PC-3 (cell line): ENCODE measurements at regions not wholly inside any gene's neighbourhood (a gene's known extent, or its start where the extent isn't known, plus 50 kb on each side); places are given as distances from the start of the nearest gene placed in this dataset.

Experiments
- ATAC-seq: fragments of 200-7000 bp; cut with Tn5 transposase; 2 replicates; pipeline ENCODE4 v1.9.1; 2020; ENCODE audit warnings: mild to moderate bottlenecking, moderate library complexity
- BruUV-seq: library from RNA; stranded (reverse); fragments of 400-500 nt; replicated peaks from 2 replicates; lab custom pipeline; 2021; lab: Mats Ljungman, UMichigan
- CTCF ChIA-PET: fragments of 300-600 bp; sonication (Branson Sonifier 250); formaldehyde crosslinking; loops from one replicate; lab custom pipeline; 2022; ENCODE audit warnings: antibody characterized with exemption; lab: Charles Lee
- POLR2A ChIA-PET: fragments of 300-600 bp; sonication (Branson Sonifier 250); formaldehyde crosslinking; loops from one replicate; lab custom pipeline; 2022; ENCODE audit warnings: antibody characterized with exemption; ENCODE audit not compliant: unreplicated experiment; lab: Charles Lee
- DNase-seq: peaks from one replicate; pipeline ENCODE4 v3.0.0-alpha.2; 2015
- H2AFZ ChIP-seq: fragments of 300-600 bp; sonication (generic); 2 replicates; pipeline ENCODE4 v1.6.0; 2016; ENCODE audit warnings: antibody characterized with exemption, low read length
- H3F3A ChIP-seq: fragments of 300-600 bp; sonication (generic); one replicate; pipeline ENCODE4 v1.6.0; 2017; ENCODE audit warnings: antibody characterized with exemption, low read length, control low read depth, mild to moderate bottlenecking; ENCODE audit not compliant: unreplicated experiment
- H3K27ac ChIP-seq: fragments of 300-600 bp; sonication (generic); 2 replicates; pipeline ENCODE4 v1.5.1; 2016; ENCODE audit warnings: mild to moderate bottlenecking, low read length
- H3K27me3 ChIP-seq: fragments of 300-600 bp; sonication (generic); 2 replicates; pipeline ENCODE4 v1.6.1; 2016; ENCODE audit warnings: low read length, mixed read lengths
- H3K36me3 ChIP-seq: fragments of 300-600 bp; sonication (generic); 2 replicates; pipeline ENCODE4 v1.6.1; 2016; ENCODE audit warnings: low read depth, mixed run types, low read length, mixed read lengths
- H3K4me1 ChIP-seq: fragments of 300-600 bp; sonication (generic); 2 replicates; pipeline ENCODE4 v1.5.1; 2016; ENCODE audit warnings: low read length; ENCODE audit not compliant: insufficient read depth
- H3K4me2 ChIP-seq: fragments of 300-600 bp; sonication (generic); 2 replicates; pipeline ENCODE4 v1.6.0; 2016; ENCODE audit warnings: low read length
- H3K4me3 ChIP-seq: fragments of 300-600 bp; sonication (generic); 2 replicates; pipeline ENCODE4 v1.5.1; 2016; ENCODE audit warnings: mild to moderate bottlenecking, low read length, mixed read lengths
- H3K79me2 ChIP-seq: fragments of 300-600 bp; sonication (generic); 2 replicates; pipeline ENCODE4 v1.6.1; 2017; ENCODE audit warnings: low read length, mixed read lengths
- H3K9ac ChIP-seq: fragments of 300-600 bp; sonication (generic); 2 replicates; pipeline ENCODE4 v1.6.0; 2016; ENCODE audit warnings: mild to moderate bottlenecking, low read length
- H3K9me2 ChIP-seq: fragments of 300-600 bp; sonication (generic); replicated peaks from 2 replicates; pipeline ENCODE4 v1.6.1; 2016; ENCODE audit warnings: mixed run types, low read length, mixed read lengths
- H3K9me3 ChIP-seq: fragments of 300-600 bp; sonication (generic); 2 replicates; pipeline ENCODE4 v1.6.1; 2016; ENCODE audit warnings: low read length, mixed read lengths
- H4K20me1 ChIP-seq: fragments of 300-600 bp; sonication (generic); 2 replicates; pipeline ENCODE4 v1.6.1; 2016; ENCODE audit warnings: low read length, mixed read lengths
- CTCF ChIP-seq: fragments of 300-600 bp; sonication (generic); conservative IDR thresholded peaks from 2 replicates; pipeline ENCODE4 v1.5.1; 2017; ENCODE audit warnings: antibody characterized with exemption, low read depth, mild to moderate bottlenecking, low read length
- EZH2 ChIP-seq: fragments of 300-600 bp; sonication (generic); IDR thresholded peaks from one replicate; pipeline ENCODE4 v1.6.1; 2017; ENCODE audit warnings: antibody characterized with exemption, mild to moderate bottlenecking, low read length; ENCODE audit not compliant: unreplicated experiment
- EZH2phosphoT487 ChIP-seq: fragments of 300-600 bp; sonication (generic); IDR thresholded peaks from 2 replicates; pipeline ENCODE4 v1.6.1; 2018; ENCODE audit warnings: mild to moderate bottlenecking, antibody characterized with exemption, low read length, borderline replicate concordance
- intact Hi-C: fragments of 100-400 bp; cut with micrococcal nuclease; formaldehyde crosslinking; loops from 2 replicates; pipeline ENCODE4 v1.9.0; 2023

- intact Hi-C loops = no loop called here
- CTCF ChIA-PET = no interaction called here
Measured at GRCh38 chr2:109066501-109066900, 62.5 kb upstream of the SH3RF3 start.

GRCh38 chr2:109065391-109065734, 63.6 kb upstream of the SH3RF3 start:
- CTCF ChIA-PET = no interaction called here
- Histone ChIP-seq H3F3A (no peaks in the 10 kb centered on the region), H4K20me1 (no peaks in the 10 kb centered on the region), H2AFZ (no peak overlapping the region), H3K27ac (no peak overlapping the region), H3K27me3 (no peaks in the 10 kb centered on the region), H3K79me2 (no peaks in the 10 kb centered on the region), H3K4me2 (no peak overlapping the region), H3K4me1 (no peaks in the 10 kb centered on the region), H3K36me3 (no peaks in the 10 kb centered on the region), H3K9ac (no peak overlapping the region), H3K9me2 (no peaks in the 10 kb centered on the region), H3K9me3 (no peaks in the 10 kb centered on the region), H3K4me3 (no peak overlapping the region)
- POLR2A ChIA-PET = no interaction called here
- ATAC-seq (no peak), DNase-seq (no peak)
- no TSS peak for BruUV-seq
- TF ChIP-seq EZH2phosphoT487 (no peak), CTCF (no peak), EZH2 (no peak)
- intact Hi-C loops = no loop called here

More at GRCh38 chr2:109066501-109066900, 62.5 kb upstream of the SH3RF3 start:
- BruUV-seq = no TSS peak
- POLR2A ChIA-PET = no interaction called here
- Histone ChIP-seq H3K9me2 (no peaks in the 10 kb centered on the region), H3K27me3 (no peaks in the 10 kb centered on the region), H3K9me3 (no peaks in the 10 kb centered on the region), H3K79me2 (no peaks in the 10 kb centered on the region), H3K27ac (no peak overlapping the region), H3K9ac (no peak overlapping the region), H3K4me2 (no peak overlapping the region), H3K4me1 (no peaks in the 10 kb centered on the region), H3F3A (no peaks in the 10 kb centered on the region), H3K36me3 (no peaks in the 10 kb centered on the region), H4K20me1 (no peaks in the 10 kb centered on the region), H2AFZ (no peak overlapping the region), H3K4me3 (no peak overlapping the region)
- no peak for TF ChIP-seq EZH2phosphoT487
- no peak for TF ChIP-seq EZH2
- TF ChIP-seq CTCF = no peak
- DNase-seq (no peak), ATAC-seq (no peak)

- Histone ChIP-seq H3K79me2 (no peaks in the 10 kb centered on the region), H3K27ac (no peak overlapping the region), H3K9ac (no peak overlapping the region), H4K20me1 (no peaks in the 10 kb centered on the region), H3F3A (no peaks in the 10 kb centered on the region), H3K4me1 (no peaks in the 10 kb centered on the region), H3K9me3 (no peaks in the 10 kb centered on the region), H3K4me2 (no peak overlapping the region), H2AFZ (no peak overlapping the region), H3K9me2 (no peaks in the 10 kb centered on the region), H3K36me3 (no peaks in the 10 kb centered on the region), H3K27me3 (no peaks in the 10 kb centered on the region), H3K4me3 (no peak overlapping the region)
- TF ChIP-seq EZH2phosphoT487 (no peak), CTCF (no peak), EZH2 (no peak)
- CTCF ChIA-PET = no interaction called here
- no TSS peak for BruUV-seq
- intact Hi-C loops = no loop called here
- ATAC-seq (no peak), DNase-seq (no peak)
- POLR2A ChIA-PET = no interaction called here
Measured at GRCh38 chr2:109064660-109065390, 64.2 kb upstream of the SH3RF3 start.
